HEK293 (cell line): ENCODE measurements at regions not wholly inside any gene's neighbourhood (a gene's known extent, or its start where the extent isn't known, plus 50 kb on each side); places are given as distances from the start of the nearest gene placed in this dataset.

Experiments used
- CTCF ChIA-PET: fragments of 350-600 bp; formaldehyde crosslinking; extraction: SDS; loops from one replicate; lab custom pipeline; 2021; ENCODE audit warnings: antibody characterized with exemption; lab: Yijun Ruan, JAX
- POLR2A ChIA-PET: fragments of 300-600 bp; formaldehyde crosslinking; extraction: SDS; loops from one replicate; lab custom pipeline; 2020; ENCODE audit warnings: antibody characterized with exemption, inconsistent platforms; lab: Yijun Ruan, JAX
- H3K27ac ChIP-seq: fragments of 200-500 bp; sonication (Bioruptor generic); 2 replicates; pipeline ENCODE4 v1.5.1; 2014; ENCODE audit warnings: low read depth, low read length, control low read depth, inconsistent platforms; ENCODE audit errors: extremely low read depth
- H3K36me3 ChIP-seq, 2 experiments: fragments of 200-500 bp in 1 of 2; sonication (Bioruptor generic) in 1 of 2; 1 replicate in 1 of 2; 2 replicates in 1 of 2; pipeline ENCODE4 v1.5.1; 2014 to 2017; ENCODE audit warnings: inconsistent platforms in 2 of 2, low read length in 2 of 2; ENCODE audit not compliant: control insufficient read depth in 2 of 2, insufficient read depth in 1 of 2
- H3K4me1 ChIP-seq: fragments of 200-500 bp; sonication (Bioruptor generic); 2 replicates; pipeline ENCODE4 v1.5.1; 2014; ENCODE audit warnings: mild to moderate bottlenecking, low read length, inconsistent platforms; ENCODE audit not compliant: control insufficient read depth, insufficient read depth
- H3K4me3 ChIP-seq: 2 replicates; pipeline ENCODE4 v1.5.1; 2011; ENCODE audit warnings: low read depth, mild to moderate bottlenecking, control low read depth, low read length, moderate library complexity
- H3K9me3 ChIP-seq: fragments of 200-500 bp; sonication (Bioruptor generic); 2 replicates; pipeline ENCODE4 v1.5.1; 2014; ENCODE audit warnings: low read depth, low read length, inconsistent platforms; ENCODE audit not compliant: control insufficient read depth, insufficient read depth
- FEZF1 ChIP-seq: fragments of 450-650 bp; formaldehyde crosslinking; IDR thresholded peaks from 2 replicates; pipeline ENCODE4 v1.5.1; 2016; ENCODE audit warnings: missing biosample characterization, missing genetic modification characterization
- GLI4 ChIP-seq: fragments of 450-650 bp; formaldehyde crosslinking; IDR thresholded peaks from 2 replicates; pipeline ENCODE4 v1.5.1; 2016; ENCODE audit warnings: missing biosample characterization, missing genetic modification characterization
- GLIS1 ChIP-seq: fragments of 450-650 bp; formaldehyde crosslinking; IDR thresholded peaks from 2 replicates; pipeline ENCODE4 v1.5.1; 2016; ENCODE audit warnings: missing biosample characterization, missing genetic modification characterization
- KLF9 ChIP-seq: fragments of 450-650 bp; formaldehyde crosslinking; IDR thresholded peaks from 2 replicates; pipeline ENCODE4 v1.5.1; 2016; ENCODE audit warnings: missing biosample characterization, missing genetic modification characterization, low read depth
- OVOL3 ChIP-seq: fragments of 450-650 bp; formaldehyde crosslinking; IDR thresholded peaks from 2 replicates; pipeline ENCODE4 v1.5.1; 2016; ENCODE audit warnings: missing biosample characterization, missing genetic modification characterization
- SALL2 ChIP-seq: fragments of 450-650 bp; formaldehyde crosslinking; IDR thresholded peaks from 2 replicates; pipeline ENCODE4 v1.5.0; 2017; ENCODE audit warnings: missing biosample characterization, mild to moderate bottlenecking, missing genetic modification characterization, borderline replicate concordance
- ZBTB7A ChIP-seq: fragments of 450-650 bp; formaldehyde crosslinking; IDR thresholded peaks from 2 replicates; pipeline ENCODE4 v1.5.1; 2016; ENCODE audit warnings: low read depth, missing biosample characterization, missing genetic modification characterization
- ZNF112 ChIP-seq: fragments of 450-650 bp; formaldehyde crosslinking; IDR thresholded peaks from 2 replicates; pipeline ENCODE4 v1.5.0; 2017; ENCODE audit warnings: missing biosample characterization, missing genetic modification characterization
- ZNF184 ChIP-seq: fragments of 450-650 bp; IDR thresholded peaks from 2 replicates; pipeline ENCODE4 v1.5.1; 2018; ENCODE audit warnings: missing biosample characterization, mild to moderate bottlenecking, missing genetic modification characterization
- ZNF221 ChIP-seq: fragments of 450-650 bp; formaldehyde crosslinking; IDR thresholded peaks from 2 replicates; pipeline ENCODE4 v1.5.1; 2017; ENCODE audit warnings: missing biosample characterization, missing genetic modification characterization, borderline replicate concordance
- ZNF223 ChIP-seq: fragments of 450-650 bp; formaldehyde crosslinking; IDR thresholded peaks from 2 replicates; pipeline ENCODE4 v1.5.1; 2016; ENCODE audit warnings: missing biosample characterization, missing genetic modification characterization
- ZNF48 ChIP-seq: fragments of 450-650 bp; formaldehyde crosslinking; IDR thresholded peaks from 2 replicates; pipeline ENCODE4 v1.5.1; 2016; ENCODE audit warnings: missing biosample characterization, missing genetic modification characterization
- ZNF560 ChIP-seq: fragments of 450-650 bp; formaldehyde crosslinking; IDR thresholded peaks from 2 replicates; pipeline ENCODE4 v1.5.1; 2017; ENCODE audit warnings: missing biosample characterization, missing genetic modification characterization, borderline replicate concordance
- ZNF596 ChIP-seq: fragments of 450-650 bp; IDR thresholded peaks from 2 replicates; pipeline ENCODE4 v1.5.0; 2018; ENCODE audit warnings: missing biosample characterization, mild to moderate bottlenecking, missing genetic modification characterization, moderate library complexity
- ZNF776 ChIP-seq: fragments of 450-650 bp; formaldehyde crosslinking; IDR thresholded peaks from 2 replicates; pipeline ENCODE4 v1.5.0; 2017; ENCODE audit warnings: missing biosample characterization, missing genetic modification characterization, borderline replicate concordance
- ZNF792 ChIP-seq: fragments of 450-650 bp; formaldehyde crosslinking; IDR thresholded peaks from 2 replicates; pipeline ENCODE4 v1.5.1; 2016; ENCODE audit warnings: missing biosample characterization, missing genetic modification characterization
- ZNF843 ChIP-seq: fragments of 450-650 bp; formaldehyde crosslinking; IDR thresholded peaks from 2 replicates; pipeline ENCODE4 v1.5.1; 2016; ENCODE audit warnings: missing biosample characterization, missing genetic modification characterization
- TF ChIP-seq, protein P1 (sequence below): fragments of 450-650 bp; formaldehyde crosslinking; IDR thresholded peaks from 2 replicates; pipeline ENCODE4 v1.5.1; 2016; ENCODE audit warnings: missing biosample characterization, missing genetic modification characterization
- TF ChIP-seq, protein P2 (sequence below): fragments of 450-650 bp; formaldehyde crosslinking; IDR thresholded peaks from 2 replicates; pipeline ENCODE4 v1.5.1; 2016; ENCODE audit warnings: missing biosample characterization, missing genetic modification characterization
- TF ChIP-seq, protein P3 (sequence below): fragments of 450-650 bp; formaldehyde crosslinking; IDR thresholded peaks from 2 replicates; pipeline ENCODE4 v1.5.1; 2017; ENCODE audit warnings: missing biosample characterization, missing genetic modification characterization
- TF ChIP-seq, protein P4 (sequence below): fragments of 450-650 bp; formaldehyde crosslinking; IDR thresholded peaks from 2 replicates; pipeline ENCODE4 v1.5.1; 2016; ENCODE audit warnings: missing biosample characterization, missing genetic modification characterization

DNA sequence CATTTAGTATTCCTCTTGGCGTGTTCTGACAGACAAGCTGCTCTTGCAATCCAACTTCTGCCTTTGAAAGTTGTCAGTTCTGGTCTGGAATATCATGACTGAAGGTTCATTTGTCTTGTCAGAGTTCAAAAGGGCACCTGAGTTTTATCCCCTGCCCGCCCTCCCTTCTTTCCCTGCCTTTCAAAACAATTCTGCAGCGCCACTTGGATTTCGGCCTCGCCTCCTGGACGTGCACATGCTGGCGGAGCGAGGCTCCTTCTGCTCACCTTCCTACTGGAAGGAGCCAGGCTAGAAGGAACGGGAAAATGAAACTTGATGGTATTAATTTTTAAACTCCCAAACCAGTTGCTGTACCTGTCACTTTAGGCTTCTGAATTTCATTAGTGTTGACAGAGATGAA is 55.7 kb upstream of the HDGFL1 start:
- ChIA-PET CTCF (interaction anchor here (0.5 to 0.6 kb wide), 2 partner anchors 175 to 689 kb away, joined by 3 to 7 read pairs; no protein-coding TSS in a partner anchor), POLR2A (no interaction called here)
- H3K4me1 ChIP-seq = no peaks in the 10 kb centered on the region
- no peak overlapping the region for H3K27ac ChIP-seq
- H3K4me3 ChIP-seq = no peak overlapping the region
- no peaks in the 10 kb centered on the region for H3K36me3 ChIP-seq
- no peaks in the 10 kb centered on the region for H3K9me3 ChIP-seq
- no peak for TF ChIP-seq ZNF112
- no peak for TF ChIP-seq ZNF792 (tag by site-specific recombination)
- no peak for TF ChIP-seq ZNF223 (tag by site-specific recombination)
- no peak for TF ChIP-seq SALL2
- no peak for TF ChIP-seq ZBTB7A (tag by site-specific recombination)
- no peak for TF ChIP-seq ZNF184
- TF ChIP-seq ZNF48 (tag by site-specific recombination) = no peak
- TF ChIP-seq GLI4 (tag by site-specific recombination) = no peak
- TF ChIP-seq GLIS1 (tag by site-specific recombination) = no peak

DNA sequence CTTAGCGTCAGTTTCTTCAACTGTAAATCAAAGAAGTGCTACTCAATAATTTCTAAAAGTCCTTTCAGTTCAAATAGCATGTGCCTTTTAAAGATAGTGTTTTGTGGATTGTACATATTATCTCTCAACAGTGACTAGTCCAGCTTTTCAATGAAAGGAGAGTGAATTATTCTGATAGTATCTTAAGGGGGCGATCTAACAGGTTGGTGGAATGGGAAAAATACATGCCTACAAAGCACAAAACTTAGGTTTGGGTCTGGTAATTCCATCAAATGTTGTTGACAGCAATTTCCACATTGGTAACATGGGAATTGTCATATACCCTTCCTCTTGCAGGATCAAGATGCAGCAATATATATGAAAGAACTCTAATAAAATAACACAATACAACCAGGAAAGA is 50.1 kb upstream of the HDGFL1 start:
- no peak for TF ChIP-seq ZNF560 (tag by site-specific recombination)
- TF ChIP-seq ZNF596 = no peak
- no peak for TF ChIP-seq FEZF1 (tag by site-specific recombination)
- no peak for TF ChIP-seq KLF9 (tag by site-specific recombination)
- no peak for TF ChIP-seq ZNF221 (tag by site-specific recombination)
- TF ChIP-seq, protein P1, sequence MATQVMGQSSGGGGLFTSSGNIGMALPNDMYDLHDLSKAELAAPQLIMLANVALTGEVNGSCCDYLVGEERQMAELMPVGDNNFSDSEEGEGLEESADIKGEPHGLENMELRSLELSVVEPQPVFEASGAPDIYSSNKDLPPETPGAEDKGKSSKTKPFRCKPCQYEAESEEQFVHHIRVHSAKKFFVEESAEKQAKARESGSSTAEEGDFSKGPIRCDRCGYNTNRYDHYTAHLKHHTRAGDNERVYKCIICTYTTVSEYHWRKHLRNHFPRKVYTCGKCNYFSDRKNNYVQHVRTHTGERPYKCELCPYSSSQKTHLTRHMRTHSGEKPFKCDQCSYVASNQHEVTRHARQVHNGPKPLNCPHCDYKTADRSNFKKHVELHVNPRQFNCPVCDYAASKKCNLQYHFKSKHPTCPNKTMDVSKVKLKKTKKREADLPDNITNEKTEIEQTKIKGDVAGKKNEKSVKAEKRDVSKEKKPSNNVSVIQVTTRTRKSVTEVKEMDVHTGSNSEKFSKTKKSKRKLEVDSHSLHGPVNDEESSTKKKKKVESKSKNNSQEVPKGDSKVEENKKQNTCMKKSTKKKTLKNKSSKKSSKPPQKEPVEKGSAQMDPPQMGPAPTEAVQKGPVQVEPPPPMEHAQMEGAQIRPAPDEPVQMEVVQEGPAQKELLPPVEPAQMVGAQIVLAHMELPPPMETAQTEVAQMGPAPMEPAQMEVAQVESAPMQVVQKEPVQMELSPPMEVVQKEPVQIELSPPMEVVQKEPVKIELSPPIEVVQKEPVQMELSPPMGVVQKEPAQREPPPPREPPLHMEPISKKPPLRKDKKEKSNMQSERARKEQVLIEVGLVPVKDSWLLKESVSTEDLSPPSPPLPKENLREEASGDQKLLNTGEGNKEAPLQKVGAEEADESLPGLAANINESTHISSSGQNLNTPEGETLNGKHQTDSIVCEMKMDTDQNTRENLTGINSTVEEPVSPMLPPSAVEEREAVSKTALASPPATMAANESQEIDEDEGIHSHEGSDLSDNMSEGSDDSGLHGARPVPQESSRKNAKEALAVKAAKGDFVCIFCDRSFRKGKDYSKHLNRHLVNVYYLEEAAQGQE (tag by site-specific recombination) = no peak
- TF ChIP-seq, protein P2, sequence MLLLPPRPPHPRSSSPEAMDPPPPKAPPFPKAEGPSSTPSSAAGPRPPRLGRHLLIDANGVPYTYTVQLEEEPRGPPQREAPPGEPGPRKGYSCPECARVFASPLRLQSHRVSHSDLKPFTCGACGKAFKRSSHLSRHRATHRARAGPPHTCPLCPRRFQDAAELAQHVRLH (tag by site-specific recombination) = no peak
- TF ChIP-seq ZNF776 = no peak
- TF ChIP-seq, protein P3, sequence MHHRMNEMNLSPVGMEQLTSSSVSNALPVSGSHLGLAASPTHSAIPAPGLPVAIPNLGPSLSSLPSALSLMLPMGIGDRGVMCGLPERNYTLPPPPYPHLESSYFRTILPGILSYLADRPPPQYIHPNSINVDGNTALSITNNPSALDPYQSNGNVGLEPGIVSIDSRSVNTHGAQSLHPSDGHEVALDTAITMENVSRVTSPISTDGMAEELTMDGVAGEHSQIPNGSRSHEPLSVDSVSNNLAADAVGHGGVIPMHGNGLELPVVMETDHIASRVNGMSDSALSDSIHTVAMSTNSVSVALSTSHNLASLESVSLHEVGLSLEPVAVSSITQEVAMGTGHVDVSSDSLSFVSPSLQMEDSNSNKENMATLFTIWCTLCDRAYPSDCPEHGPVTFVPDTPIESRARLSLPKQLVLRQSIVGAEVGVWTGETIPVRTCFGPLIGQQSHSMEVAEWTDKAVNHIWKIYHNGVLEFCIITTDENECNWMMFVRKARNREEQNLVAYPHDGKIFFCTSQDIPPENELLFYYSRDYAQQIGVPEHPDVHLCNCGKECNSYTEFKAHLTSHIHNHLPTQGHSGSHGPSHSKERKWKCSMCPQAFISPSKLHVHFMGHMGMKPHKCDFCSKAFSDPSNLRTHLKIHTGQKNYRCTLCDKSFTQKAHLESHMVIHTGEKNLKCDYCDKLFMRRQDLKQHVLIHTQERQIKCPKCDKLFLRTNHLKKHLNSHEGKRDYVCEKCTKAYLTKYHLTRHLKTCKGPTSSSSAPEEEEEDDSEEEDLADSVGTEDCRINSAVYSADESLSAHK (tag by site-specific recombination) = no peak
- no peak for TF ChIP-seq ZNF843 (tag by site-specific recombination)
- TF ChIP-seq OVOL3 (tag by site-specific recombination) = no peak
- TF ChIP-seq, protein P4, sequence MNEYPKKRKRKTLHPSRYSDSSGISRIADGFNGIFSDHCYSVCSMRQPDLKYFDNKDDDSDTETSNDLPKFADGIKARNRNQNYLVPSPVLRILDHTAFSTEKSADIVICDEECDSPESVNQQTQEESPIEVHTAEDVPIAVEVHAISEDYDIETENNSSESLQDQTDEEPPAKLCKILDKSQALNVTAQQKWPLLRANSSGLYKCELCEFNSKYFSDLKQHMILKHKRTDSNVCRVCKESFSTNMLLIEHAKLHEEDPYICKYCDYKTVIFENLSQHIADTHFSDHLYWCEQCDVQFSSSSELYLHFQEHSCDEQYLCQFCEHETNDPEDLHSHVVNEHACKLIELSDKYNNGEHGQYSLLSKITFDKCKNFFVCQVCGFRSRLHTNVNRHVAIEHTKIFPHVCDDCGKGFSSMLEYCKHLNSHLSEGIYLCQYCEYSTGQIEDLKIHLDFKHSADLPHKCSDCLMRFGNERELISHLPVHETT (tag by site-specific recombination) = no peak
- Histone ChIP-seq H3K27ac (no peak overlapping the region), H3K36me3 (no peaks in the 10 kb centered on the region), H3K9me3 (no peaks in the 10 kb centered on the region), H3K4me1 (no peaks in the 10 kb centered on the region), H3K4me3 (no peak overlapping the region)
- ChIA-PET POLR2A (interaction anchor here (0.7 kb wide), 1 partner anchor 12 kb away, joined by 3 read pairs; no protein-coding TSS in a partner anchor), CTCF (interaction anchor here (0.6 to 2.3 kb wide), 7 partner anchors 8 to 93 kb away, joined by 3 to 7 read pairs (median 3); no protein-coding TSS in a partner anchor)
